ENCODE measurements at regions not wholly inside any gene's neighbourhood (a gene's known extent, or its start where the extent isn't known, plus 50 kb on each side); places are given as distances from the start of the nearest gene placed in this dataset.

GRCh38 chr7:19312416-19312815, 167.2 kb upstream of the FERD3L start:
- no peak for TF ChIP-seq CTCF (IDR thresholded peaks at IDR 0.05)
- no peak for TF ChIP-seq POLR2A (IDR thresholded peaks at IDR 0.05)
